Stimulated activated CD8-positive, alpha-beta memory T cell treated with anti-CD3 and anti-CD28 coated beads, Interleukin-12 subunit alpha, Interleukin-12 subunit beta, amount 100 ng/mL, for 24 hours (primary cell): ENCODE measurements at regions not wholly inside any gene's neighbourhood (a gene's known extent, or its start where the extent isn't known, plus 50 kb on each side); places are given as distances from the start of the nearest gene placed in this dataset.
"Not testable (repeated sequence)": the region's sequence is repeated elsewhere in the genome, so short reads cannot be mapped to it uniquely, and the experiment has no call there.

Experiments used
- DNase-seq: peaks from one replicate; pipeline ENCODE4 v3.0.0-alpha.2; 2020; ENCODE audit errors: extremely low read depth

DNA sequence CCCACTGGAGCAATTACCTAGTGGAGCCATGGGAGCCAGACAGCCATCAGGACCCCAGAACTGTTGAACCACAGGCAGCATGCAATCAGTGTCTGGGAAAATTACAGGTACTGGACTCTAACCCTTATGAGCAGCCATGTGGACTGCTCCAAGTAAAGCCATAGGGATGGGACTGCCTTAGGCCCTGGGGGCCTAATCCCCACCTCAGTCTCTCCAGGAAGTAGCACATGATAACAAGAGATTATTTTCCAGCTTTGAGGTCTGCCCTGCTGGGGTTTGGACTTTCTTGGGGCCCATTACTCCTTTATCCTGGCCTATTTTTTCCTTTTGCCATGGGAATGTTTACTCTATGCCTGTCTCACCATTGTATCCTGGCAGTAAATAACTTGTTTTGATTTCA is 226.8 kb downstream of the AEBP2 start:
- DNase-seq = no peak

GRCh38 chr12:19669793-19670192 is 230.5 kb downstream of the AEBP2 start:
- no peak for DNase-seq

- no peak for DNase-seq
Observed at GRCh38 chr12:19671695-19672094, 232.4 kb downstream of the AEBP2 start.

GRCh38 chr12:19674437-19674836 is 235.1 kb downstream of the AEBP2 start:
- DNase-seq = no peak

DNA sequence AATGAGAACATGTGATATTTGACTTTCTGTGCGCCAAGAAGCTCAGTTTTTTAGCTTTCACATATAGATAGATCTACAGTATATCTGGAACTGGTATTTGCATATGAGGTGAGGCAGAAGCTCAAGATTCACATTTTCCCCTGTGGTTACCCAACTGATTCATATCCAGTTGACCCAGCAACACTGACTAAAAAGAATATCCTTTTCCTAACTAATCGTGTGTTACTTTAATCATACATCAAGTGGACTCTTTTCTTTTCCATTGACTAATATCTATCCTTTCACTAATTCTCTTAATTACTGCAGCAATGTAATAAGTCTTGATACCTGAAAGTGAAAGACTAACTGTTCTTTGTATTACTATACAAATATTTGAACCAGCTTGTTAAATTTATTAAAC is 236.1 kb downstream of the AEBP2 start:
- DNase-seq = no peak

- DNase-seq = not testable (repeated sequence)
Observed at GRCh38 chr12:19678501-19678900, 239.2 kb downstream of the AEBP2 start.

DNA sequence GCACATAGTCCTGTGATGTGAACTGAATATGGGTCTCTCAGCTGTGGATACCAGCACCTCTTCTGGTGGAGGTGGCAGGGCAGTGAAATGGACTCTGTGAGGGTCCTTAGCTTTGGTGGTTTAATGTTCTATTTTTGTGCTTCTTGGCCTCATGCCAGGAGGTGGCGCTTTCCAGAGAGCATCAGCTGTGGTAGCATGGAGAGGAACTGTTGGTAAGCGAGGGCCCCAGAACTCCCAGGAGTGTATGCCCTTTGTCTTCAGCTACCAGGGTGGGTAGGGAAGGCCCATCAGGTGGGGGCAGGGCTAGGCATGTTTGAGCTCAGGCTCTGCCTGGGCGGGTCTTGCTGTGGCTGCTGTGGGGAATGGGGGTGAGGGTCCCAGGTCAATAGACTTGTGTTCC is 241.7 kb downstream of the AEBP2 start:
- DNase-seq = no peak

DNA sequence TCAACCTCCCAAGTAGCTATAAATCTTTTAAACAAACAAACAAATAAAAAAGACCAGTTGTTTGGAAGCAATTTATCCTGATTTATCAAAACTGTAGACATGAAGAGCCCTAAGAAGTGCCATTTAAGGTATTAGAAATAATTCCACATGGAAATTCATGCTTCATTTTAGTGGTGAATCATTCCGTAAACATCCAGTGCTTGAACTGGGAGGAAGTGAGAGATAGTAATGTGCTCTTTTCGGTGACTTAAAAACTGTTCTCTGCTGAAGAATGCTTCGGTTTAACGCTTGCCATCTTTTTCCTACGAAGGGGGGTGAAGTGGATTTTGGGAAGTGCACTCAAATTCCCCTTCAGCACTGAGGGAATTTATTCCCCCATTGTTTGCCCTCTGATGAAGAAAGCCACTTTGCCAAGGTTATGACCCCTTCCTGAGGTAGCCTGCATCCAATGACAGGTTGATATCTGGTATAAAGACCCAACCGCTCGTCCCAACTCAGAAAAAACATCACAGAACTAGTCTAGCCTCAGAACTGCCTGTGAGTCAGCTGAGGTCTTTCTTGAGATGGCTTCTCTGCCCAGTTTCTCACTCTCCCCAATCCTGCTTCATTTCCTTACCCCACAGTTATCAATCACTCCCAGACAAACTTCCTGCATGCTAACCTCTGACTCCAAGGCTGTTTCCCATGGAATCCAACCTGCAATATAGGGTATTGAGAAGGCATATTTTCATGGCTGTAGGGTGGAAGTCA is 244.1 kb downstream of the AEBP2 start:
- no peak for DNase-seq

GRCh38 chr12:19687371-19687770 is 248.1 kb downstream of the AEBP2 start:
- DNase-seq = no peak

GRCh38 chr12:19688532-19688931 is 249.2 kb downstream of the AEBP2 start:
- DNase-seq = no peak

- DNase-seq = no peak
Observed at GRCh38 chr12:19689226-19689625, 249.9 kb downstream of the AEBP2 start.

DNA sequence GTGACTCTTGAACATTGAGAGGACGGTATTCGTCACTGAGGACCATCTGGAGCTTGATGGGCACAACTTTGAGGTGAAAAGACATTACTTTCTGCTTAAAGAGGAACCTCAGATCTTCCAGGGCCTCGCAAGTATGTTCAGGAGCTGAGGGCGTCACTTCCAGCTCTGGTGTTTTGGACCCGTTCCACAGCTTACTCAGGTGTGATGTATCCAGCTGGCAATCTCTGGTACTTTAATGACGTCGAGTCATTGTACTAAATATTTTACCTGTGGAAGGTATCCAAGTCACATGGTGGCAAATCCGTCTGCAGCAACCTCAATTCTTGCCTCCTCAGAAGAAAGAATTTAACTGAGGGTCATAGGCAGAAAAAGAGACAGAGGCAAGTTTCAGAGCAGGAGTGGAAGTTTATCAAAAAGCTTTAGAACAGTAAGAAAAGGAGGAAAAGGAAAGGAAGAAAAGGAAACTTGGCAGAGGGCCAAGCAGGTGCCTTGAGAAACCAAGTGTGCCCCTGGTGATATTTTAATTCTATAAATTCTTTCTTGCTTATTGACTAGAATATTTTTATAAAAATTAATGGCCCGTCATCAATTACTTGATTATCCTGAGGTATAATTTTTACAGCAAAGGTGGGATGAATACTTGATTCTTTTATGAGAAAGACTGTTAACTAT is 250.6 kb downstream of the AEBP2 start:
- no peak for DNase-seq

- no peak for DNase-seq
Observed at GRCh38 chr12:19692091-19692490, 252.8 kb downstream of the AEBP2 start.

- no peak for DNase-seq
Observed at GRCh38 chr12:19692566-19692965, 253.3 kb downstream of the AEBP2 start.

DNA sequence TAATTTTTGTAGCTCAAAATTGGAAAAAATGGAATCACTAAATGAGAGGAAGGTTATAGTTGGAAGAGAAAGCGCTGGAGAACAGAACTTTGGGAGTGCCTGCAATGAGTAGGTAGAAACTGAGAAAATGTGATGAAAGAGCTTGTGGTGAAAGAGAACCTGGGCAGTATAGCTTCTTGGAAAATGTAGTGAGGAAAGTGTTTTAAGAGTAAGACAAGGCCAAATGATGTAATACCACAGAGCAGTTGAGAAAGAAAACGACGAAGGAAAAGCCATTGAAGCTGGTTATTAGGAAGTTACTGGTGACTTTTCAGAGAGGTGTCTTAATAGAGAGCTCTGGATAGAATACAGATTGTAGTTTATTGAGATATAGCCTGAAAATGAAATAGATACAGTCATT is 255.3 kb downstream of the AEBP2 start:
- no peak for DNase-seq

- no peak for DNase-seq
Observed at GRCh38 chr12:19695244-19696098, 256.2 kb downstream of the AEBP2 start.

DNA sequence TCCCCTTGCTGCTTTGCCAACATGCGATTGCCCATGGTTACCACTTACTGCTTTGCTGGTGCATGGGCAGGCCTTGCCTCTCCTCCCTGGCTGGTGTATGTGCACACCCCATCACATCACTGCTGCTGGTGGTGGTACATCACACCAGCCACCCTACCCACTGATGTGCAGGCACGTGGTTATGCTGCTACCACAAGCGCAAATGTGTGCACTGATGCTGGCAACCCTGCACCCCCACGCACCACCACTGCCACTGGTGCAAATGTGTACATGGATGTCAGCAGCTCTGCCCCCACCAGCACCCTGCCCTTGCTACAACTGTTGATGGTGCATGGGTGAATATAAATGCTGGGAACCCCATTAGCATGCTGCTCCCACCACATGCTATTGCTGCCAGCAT is 261.7 kb downstream of the AEBP2 start:
- no peak for DNase-seq

DNA sequence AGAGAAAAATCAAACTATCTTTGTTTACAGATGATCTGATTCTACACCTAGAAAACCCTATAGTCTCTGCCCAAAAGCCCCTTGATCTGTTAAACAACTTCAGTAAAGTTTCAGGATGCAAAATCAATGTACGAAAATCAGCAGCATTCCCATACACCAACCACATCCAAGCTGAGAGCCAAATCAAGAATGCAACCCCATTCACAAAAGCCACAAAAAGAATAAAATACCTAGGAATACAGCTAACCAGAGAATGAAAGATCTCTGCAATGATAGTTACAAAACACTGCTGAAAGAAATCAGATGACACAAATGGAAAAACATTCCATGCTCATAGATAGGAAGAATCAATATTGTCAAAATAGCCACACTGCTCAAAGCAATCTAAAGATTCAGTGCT is 265.7 kb downstream of the AEBP2 start:
- DNase-seq = no peak

- no peak for DNase-seq
Observed at GRCh38 chr12:19706936-19707335, 267.6 kb downstream of the AEBP2 start.

DNA sequence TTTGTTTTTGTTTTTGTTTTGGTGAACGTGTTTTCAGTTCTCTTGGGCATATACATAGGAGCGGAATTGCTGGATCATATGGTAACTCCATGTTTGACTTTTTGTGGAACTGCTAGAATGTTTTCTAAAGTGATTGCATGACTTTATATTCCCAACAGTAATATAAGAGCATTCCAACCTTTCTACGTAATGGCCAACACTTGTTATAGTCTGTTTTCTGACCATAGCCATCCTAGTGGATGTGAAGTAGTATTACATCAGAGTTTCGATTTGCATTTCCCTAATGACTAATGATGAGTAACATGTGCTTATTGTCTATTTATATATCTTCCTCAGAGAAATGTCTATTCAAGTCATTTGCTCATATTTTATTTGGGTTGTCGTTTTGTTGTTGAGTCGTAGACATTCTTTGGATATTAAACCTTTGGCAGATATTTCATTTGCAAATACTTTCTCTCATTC is 268.7 kb downstream of the AEBP2 start:
- DNase-seq = no peak

GRCh38 chr12:19709889-19710288 is 270.6 kb downstream of the AEBP2 start:
- DNase-seq = no peak
